Mucosa of descending colon (tissue), 3 donors: ENCODE measurements at regions not wholly inside any gene's neighbourhood (a gene's known extent, or its start where the extent isn't known, plus 50 kb on each side); places are given as distances from the start of the nearest gene placed in this dataset.

Experiments
- ATAC-seq: fragments of 200-7000 bp; cut with Tn5 transposase; one replicate; pipeline ENCODE4 v1.9.1; 2020; ENCODE audit warnings: mild to moderate bottlenecking, moderate library complexity
- DNase-seq, 3 donors: peaks; one replicate each; pipeline ENCODE4 v3.0.0-alpha.2; 2020
- H3K36me3 ChIP-seq: fragments of 200-600 bp; one replicate; pipeline ENCODE4 v1.8.0; 2021; ENCODE audit warnings: low read depth, mild to moderate bottlenecking
- H3K4me1 ChIP-seq: fragments of 200-600 bp; one replicate; pipeline ENCODE4 v1.8.0; 2021; ENCODE audit warnings: low read depth, mild to moderate bottlenecking
- H3K4me3 ChIP-seq: fragments of 200-600 bp; one replicate; pipeline ENCODE4 v1.8.0; 2021; ENCODE audit warnings: mild to moderate bottlenecking
- H3K9me3 ChIP-seq: fragments of 200-600 bp; one replicate; pipeline ENCODE4 v1.8.0; 2021; ENCODE audit warnings: mild to moderate bottlenecking
- intact Hi-C, 2 donors: fragments of 100-400 bp; cut with DNase I in 1 of 2; cut with micrococcal nuclease in 1 of 2; formaldehyde crosslinking; loops; one replicate each; pipeline versions ENCODE4 v1.11.0 to v1.11.1; 2022; cut with DNase I, micrococcal nuclease
- TF ChIP-seq, protein P1 (sequence below): fragments of 200-600 bp; IDR thresholded peaks from one replicate; pipeline ENCODE4 v1.8.0; 2022; ENCODE audit warnings: antibody characterized with exemption, mild to moderate bottlenecking
- donor health status: DM: no; HTN: no; CAD: no; lungs with moderate emphysema.
- donor health status: DM: no; HTN: no; CAD: no.
- donor health status: DM: no; HTN: yes; CAD: no.

DNA sequence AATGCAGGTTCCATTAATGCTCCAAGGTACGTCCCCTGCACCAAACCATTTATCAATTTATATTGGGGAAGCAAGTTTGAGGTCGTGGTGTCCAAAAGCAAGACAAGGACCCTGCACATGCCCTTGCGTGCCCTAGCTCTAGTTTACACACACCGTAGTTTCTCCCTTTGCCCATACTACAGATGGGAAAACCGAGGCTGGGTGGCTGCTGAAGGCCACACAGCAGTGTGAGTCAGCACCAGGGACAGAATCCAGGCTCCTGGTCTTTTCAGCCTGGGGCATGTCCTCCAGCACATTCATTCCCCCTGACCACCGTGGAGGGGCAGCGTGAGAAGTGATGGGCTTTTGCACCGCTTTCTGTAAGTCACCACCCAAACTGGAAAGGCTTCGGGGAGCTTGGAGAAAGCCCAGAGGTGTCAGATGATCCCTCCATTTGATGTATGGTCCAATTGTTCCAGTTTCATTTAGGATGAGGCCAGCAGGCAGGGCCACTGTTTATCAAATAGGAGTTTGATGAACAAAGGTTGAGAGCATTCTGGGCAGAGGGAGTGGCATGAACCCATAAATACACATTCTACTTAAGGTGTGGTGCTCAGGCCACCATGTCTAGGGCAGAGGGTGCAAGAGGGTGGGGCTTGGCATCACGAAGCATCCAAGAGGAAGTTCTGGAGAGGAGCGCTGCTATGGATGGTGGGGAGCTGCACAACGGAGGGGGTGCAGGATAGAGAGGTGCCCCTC, 274.1 kb downstream of the HAUS1 start:
- Histone ChIP-seq H3K9me3 (no peaks in the 10 kb centered on the region), H3K4me3 (no peak overlapping the region), H3K4me1 (no peaks in the 10 kb centered on the region), H3K36me3 (no peaks in the 10 kb centered on the region)
- DNase-seq (no peak), ATAC-seq (peak; percentile 61)
- intact Hi-C loops = no loop called here
- TF ChIP-seq, protein P1, sequence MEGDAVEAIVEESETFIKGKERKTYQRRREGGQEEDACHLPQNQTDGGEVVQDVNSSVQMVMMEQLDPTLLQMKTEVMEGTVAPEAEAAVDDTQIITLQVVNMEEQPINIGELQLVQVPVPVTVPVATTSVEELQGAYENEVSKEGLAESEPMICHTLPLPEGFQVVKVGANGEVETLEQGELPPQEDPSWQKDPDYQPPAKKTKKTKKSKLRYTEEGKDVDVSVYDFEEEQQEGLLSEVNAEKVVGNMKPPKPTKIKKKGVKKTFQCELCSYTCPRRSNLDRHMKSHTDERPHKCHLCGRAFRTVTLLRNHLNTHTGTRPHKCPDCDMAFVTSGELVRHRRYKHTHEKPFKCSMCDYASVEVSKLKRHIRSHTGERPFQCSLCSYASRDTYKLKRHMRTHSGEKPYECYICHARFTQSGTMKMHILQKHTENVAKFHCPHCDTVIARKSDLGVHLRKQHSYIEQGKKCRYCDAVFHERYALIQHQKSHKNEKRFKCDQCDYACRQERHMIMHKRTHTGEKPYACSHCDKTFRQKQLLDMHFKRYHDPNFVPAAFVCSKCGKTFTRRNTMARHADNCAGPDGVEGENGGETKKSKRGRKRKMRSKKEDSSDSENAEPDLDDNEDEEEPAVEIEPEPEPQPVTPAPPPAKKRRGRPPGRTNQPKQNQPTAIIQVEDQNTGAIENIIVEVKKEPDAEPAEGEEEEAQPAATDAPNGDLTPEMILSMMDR = no peak

DNA sequence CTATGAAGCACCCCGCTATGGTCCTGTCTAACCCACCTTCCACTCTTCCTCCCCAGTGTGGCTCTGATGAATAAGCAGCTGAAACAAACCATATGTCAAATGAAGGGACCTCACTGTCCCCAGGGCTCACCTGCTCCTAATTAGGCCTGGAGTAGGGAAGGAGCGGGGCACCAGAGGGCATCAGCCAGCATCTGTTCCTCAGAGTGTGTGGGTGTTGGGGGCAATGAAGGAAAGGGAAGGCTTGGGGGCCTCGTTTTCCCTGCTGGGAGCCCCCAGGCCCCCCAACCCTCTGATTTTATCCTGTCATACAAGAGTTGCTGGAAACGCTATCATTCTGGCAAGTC, 274.7 kb downstream of the HAUS1 start:
- intact Hi-C loops = no loop called here
- Histone ChIP-seq H3K4me1 (no peaks in the 10 kb centered on the region), H3K4me3 (no peak overlapping the region), H3K36me3 (no peaks in the 10 kb centered on the region), H3K9me3 (no peaks in the 10 kb centered on the region)
- TF ChIP-seq, protein P1 = no peak
- DNase-seq (no peak), ATAC-seq (no peak)

DNA sequence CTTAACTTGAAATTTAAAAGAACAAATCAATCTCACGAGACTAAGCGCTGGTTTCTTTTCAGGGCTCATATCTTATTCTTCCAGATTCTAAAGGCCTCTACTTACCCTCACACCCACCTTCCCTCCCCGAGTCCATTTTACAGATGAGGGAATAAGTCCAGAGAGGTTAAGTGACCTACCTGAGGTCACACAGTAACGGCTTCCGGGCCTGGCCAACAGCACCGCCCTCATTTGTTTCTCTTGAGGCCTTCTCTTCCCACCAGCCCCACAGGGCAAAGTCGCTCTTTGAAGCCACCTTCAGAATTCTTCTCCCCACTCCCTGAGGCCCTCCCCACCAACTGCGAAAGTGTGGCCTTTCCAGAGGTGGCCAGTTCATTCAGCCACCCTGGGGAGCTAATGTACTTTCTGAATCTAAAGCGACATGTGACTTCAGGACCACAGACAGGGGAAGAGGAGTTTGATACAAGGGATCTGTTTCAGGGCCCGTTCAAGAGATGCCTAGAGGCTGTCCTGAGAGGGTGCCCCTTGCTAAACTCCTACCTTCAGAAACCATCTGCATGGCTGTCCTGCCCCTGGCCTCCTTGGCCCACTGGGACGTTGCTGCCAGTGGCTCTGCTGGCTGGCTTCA, 275.3 kb downstream of the HAUS1 start:
- no peaks in the 10 kb centered on the region for H3K36me3 ChIP-seq
- H3K9me3 ChIP-seq = no peaks in the 10 kb centered on the region
- H3K4me1 ChIP-seq = no peaks in the 10 kb centered on the region
- TF ChIP-seq, protein P1 = no peak
- DNase-seq = no peak
- ATAC-seq = no peak
- intact Hi-C loops = no loop called here
- H3K4me3 ChIP-seq = no peak overlapping the region

DNA sequence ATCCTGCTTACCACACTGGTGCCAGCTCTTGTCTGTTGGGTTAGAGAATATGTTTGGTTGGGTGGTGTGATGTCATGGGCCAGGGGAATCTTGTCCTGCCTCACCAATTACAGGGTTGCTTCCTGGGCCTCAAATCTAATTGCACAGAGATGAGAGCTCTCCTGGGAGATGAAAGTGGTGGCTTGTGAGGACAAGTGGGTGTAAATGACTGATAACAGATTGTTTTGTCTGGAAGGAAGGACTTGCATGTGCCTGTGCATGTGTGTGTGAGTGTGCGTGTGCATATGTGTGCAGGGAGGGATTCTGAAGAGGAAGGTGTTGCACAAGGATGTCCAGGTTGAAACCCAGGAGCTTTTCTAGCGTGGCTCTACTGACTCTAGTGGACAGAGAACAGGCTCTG, 271.9 kb downstream of the LOXHD1 start:
- H3K36me3 ChIP-seq = no peaks in the 10 kb centered on the region
- ATAC-seq (no peak), DNase-seq (no peak)
- no peaks in the 10 kb centered on the region for H3K9me3 ChIP-seq
- no peaks in the 10 kb centered on the region for H3K4me1 ChIP-seq
- TF ChIP-seq, protein P1 = no peak
- H3K4me3 ChIP-seq = no peak overlapping the region
- intact Hi-C loops = no loop called here

DNA sequence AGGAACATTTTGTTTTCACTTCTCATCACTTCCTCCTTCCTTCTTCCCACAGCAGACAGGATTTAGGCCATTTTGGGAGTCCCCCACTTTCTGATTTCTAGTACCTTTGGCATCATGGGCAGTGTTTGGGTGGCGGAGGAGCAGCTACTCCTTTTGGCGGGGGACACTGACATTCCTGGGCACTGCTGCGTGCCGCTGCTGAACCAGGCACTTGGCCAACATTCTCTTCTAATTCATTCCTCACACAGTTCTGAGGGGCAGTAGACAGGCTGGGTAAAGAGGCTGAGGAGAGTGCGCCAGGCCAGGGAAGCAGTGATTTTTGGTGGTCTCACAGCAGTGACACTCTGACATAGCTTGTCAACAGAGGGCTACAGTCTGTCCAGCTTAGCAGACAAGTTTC, 270.2 kb downstream of the LOXHD1 start:
- no peaks in the 10 kb centered on the region for H3K36me3 ChIP-seq
- TF ChIP-seq, protein P1 = no peak
- ATAC-seq = no peak
- no peaks in the 10 kb centered on the region for H3K9me3 ChIP-seq
- H3K4me3 ChIP-seq = no peak overlapping the region
- intact Hi-C loops = no loop called here
- no peak for DNase-seq
- no peaks in the 10 kb centered on the region for H3K4me1 ChIP-seq
